ENCODE measurements at regions not wholly inside any gene's neighbourhood (a gene's known extent, or its start where the extent isn't known, plus 50 kb on each side); places are given as distances from the start of the nearest gene placed in this dataset.
"Not testable (repeated sequence)": the region's sequence is repeated elsewhere in the genome, so short reads cannot be mapped to it uniquely, and the experiment has no call there.

DNA sequence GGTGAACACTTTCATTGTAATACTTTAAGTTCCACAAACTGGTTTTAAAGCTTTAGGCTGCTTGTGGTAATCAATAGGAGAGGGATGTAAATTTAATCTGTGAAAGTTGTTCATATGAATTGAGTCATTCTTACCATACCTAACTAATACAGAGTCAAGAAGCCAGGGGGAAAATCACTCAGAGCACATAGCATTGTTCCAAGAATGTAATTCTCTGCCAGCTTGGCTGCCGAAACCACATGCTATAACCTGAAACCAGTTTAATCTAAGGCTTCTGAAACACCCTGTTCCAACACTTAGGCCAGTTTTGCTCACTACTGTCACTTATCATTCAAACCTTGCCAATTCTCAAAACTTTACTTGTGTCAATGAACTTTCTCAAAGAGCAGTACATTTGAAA, 528.8 kb upstream of the GRAMD2B start:
- ATAC-seq (ENCODE audit: low FRiP score), result no peak
- TF ChIP-seq, protein P1, sequence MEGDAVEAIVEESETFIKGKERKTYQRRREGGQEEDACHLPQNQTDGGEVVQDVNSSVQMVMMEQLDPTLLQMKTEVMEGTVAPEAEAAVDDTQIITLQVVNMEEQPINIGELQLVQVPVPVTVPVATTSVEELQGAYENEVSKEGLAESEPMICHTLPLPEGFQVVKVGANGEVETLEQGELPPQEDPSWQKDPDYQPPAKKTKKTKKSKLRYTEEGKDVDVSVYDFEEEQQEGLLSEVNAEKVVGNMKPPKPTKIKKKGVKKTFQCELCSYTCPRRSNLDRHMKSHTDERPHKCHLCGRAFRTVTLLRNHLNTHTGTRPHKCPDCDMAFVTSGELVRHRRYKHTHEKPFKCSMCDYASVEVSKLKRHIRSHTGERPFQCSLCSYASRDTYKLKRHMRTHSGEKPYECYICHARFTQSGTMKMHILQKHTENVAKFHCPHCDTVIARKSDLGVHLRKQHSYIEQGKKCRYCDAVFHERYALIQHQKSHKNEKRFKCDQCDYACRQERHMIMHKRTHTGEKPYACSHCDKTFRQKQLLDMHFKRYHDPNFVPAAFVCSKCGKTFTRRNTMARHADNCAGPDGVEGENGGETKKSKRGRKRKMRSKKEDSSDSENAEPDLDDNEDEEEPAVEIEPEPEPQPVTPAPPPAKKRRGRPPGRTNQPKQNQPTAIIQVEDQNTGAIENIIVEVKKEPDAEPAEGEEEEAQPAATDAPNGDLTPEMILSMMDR (IDR thresholded peaks at IDR 0.05), result no peak
- no peak for DNase-seq (ENCODE audit: low spot score)

DNA sequence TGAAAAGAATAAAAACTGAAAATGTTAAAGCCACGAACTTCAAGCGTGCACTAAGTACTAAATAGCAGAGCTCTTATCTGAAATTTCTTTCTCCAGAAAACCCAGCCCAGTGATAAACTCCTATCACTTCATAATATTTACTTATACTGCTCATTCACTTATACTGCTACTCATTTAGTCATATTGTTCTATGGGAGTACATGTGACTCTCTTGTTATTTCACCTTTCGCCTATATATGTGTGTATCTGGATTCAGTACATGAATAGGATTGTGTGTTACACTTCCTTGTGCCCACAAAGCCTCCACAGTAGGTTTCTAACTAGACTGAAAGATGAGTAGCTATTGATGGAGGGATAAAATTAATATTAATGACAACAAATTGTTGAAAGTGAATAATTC, 526.8 kb upstream of the GRAMD2B start:
- DNase-seq (ENCODE audit: low spot score) (no peak), ATAC-seq (ENCODE audit: low FRiP score) (no peak)
- TF ChIP-seq, protein P1 (IDR thresholded peaks at IDR 0.05), result no peak

DNA sequence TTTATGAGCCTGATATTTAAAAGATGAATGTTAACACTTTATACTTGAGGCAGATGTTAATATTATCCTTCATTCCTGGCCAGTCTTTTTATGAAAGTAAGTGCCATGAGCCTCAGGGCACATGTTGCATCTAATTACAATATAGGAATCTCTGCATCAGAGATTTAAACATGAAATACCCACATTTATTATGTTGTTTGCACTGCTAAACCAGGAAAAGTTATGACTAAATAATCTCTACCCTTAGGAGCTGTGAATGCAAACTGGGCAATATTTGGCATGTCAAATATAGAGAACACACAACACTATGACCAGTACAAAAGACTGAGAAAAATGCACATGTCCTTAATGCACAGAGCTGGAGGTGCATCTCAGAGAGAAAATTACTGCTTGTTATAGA, 526.1 kb upstream of the GRAMD2B start:
- ATAC-seq (ENCODE audit: low FRiP score), result no peak
- DNase-seq (ENCODE audit: low spot score), result no peak
- TF ChIP-seq, protein P1 (IDR thresholded peaks at IDR 0.05), result no peak

DNA sequence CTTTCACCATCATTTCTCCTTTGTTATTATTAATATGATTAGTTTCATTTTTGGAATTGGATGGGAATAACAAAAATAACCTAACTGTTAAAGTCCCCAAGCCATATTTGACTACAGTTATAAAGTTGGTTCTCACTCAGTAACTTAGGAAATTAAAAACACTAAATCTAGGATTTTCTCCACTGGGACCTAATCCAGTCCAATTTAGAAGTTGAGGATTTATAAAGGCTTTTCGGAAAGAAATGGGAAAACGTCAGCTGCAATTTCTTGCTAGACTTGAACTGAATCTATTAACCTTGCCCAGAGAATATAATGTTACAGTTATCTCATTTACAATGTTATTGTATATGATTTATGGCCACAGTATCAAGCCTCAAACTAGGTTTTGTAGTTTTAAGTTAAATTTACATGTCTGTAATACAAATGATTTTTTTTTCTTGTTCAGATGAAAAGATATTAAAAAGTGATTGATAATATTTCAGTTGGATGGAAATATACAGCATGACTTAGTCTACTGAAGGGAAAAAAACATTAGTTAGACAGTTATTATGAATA, 524.3 kb upstream of the GRAMD2B start:
- ATAC-seq (ENCODE audit: low FRiP score), result no peak
- no peak for DNase-seq (ENCODE audit: low spot score)
- TF ChIP-seq, protein P1 (IDR thresholded peaks at IDR 0.05), result no peak

DNA sequence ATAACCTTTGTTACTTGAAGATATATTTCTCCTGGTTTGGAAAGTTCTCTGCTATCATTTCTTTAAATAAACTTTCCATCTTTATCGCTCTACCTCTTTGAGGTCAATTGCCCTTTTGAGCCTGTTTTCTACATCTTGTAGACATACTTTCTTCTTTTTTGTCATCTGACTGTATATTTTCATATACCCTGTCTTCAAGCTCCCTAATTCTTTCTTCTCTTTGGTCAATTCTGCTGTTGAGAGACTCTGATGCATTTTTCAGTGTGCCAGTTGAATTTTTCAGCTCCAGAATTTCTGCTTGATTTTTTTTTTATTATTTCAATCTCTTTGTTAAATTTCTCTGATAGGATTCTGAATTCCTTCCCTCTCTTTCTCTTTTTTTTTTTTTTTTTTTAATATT, 511.2 kb upstream of the GRAMD2B start:
- TF ChIP-seq, protein P1 (IDR thresholded peaks at IDR 0.05), result no peak
- DNase-seq (ENCODE audit: low spot score), result no peak
- ATAC-seq (ENCODE audit: low FRiP score), result no peak

DNA sequence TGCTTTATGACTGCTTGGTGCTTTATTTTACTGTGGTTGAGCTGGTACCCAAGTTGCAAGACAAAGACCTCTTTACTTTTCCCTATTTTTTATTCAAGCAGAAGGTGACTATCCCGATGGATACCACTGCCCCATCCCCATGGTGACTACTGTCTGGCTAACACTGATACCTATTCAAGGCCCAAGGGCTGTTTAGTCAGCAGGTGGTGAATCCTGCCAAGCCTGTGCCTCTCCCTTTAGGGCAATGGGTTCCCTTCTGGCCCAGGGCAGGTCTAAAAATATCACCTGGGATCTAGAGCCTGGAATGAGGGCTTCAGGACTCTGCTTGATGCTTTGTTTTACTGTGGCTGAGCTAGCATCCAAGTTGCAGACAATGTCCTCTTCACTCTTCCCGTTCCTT, 510.0 kb upstream of the GRAMD2B start:
- DNase-seq (ENCODE audit: low spot score), result no peak
- TF ChIP-seq, protein P1 (IDR thresholded peaks at IDR 0.05), result no peak
- ATAC-seq (ENCODE audit: low FRiP score), result no peak

DNA sequence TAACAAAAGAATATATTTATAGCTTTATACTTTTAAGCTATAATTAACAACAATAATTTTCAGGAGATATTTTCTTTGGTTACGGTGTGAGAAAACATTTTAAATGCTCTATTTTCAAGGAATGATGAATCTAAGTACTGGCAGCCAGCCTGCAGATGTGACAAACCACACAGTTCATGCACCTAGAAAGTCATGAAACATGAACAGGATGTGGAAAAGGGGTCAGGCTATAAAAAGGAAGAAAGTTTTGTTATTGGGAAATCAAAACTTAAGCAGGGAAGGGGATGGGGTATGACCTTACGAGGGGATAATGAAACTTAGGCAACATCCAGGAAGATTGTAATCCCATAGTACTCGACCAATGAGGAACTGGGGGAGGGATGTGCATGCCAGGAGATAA, 508.7 kb upstream of the GRAMD2B start:
- TF ChIP-seq, protein P1 (IDR thresholded peaks at IDR 0.05), result no peak
- DNase-seq (ENCODE audit: low spot score), result no peak
- no peak for ATAC-seq (ENCODE audit: low FRiP score)

DNA sequence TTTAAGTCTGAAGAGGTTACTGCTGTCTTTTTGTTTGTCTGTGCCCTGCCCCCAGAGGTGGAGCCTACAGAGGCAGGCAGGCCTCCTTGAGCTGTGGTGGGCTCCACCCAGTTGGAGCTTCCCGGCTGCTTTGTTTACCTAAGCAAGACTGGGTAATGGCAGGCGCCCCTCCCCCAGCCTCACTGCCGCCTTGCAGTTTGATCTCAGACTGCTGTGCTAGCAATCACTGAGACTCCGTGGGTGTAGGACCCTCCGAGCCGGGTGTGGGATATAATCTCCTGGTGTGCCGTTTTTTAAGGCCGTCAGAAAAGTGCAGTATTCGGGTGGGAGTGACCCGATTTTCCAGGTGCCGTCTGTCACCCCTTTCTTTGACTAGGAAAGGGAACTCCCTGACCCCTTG, 499.3 kb upstream of the GRAMD2B start:
- not testable (repeated sequence) for ATAC-seq (ENCODE audit: low FRiP score); DNase-seq (ENCODE audit: low spot score)

Data from omental fat pad (tissue), 3 donors.